HG02678 (cell line): ENCODE measurements at regions not wholly inside any gene's neighbourhood (a gene's known extent, or its start where the extent isn't known, plus 50 kb on each side); places are given as distances from the start of the nearest gene placed in this dataset.
A peak's percentile ranks its signal among the peaks of the same experiment; 100 is the strongest.
"Not testable (repeated sequence)": the region's sequence is repeated elsewhere in the genome, so short reads cannot be mapped to it uniquely, and the experiment has no call there.

ENCODE experiments used
- ATAC-seq: cut with Tn5 transposase; IDR thresholded peaks from one replicate; pipeline ENCODE4 v1.9.1; 2021; ENCODE audit warnings: mild to moderate bottlenecking, moderate library complexity; ENCODE audit not compliant: unreplicated experiment

DNA sequence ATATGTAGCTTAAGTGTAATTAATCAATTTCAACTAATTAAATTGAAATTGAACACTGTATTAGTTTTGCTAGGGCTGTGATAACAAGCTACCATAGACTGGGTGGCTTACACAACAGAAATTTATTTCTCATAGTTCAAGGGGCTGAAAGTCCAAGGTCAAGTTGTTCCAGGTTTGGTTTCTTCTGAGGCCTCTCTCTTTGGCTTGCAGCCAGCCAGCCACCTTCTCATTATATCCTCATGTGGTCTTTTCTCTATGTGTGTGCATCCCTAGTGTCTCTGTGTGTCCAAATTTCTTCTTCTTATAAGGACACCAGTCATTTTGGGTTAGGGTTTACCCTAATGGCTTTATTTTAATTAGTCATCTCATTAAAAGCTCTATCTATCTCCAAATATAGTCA lies 611.7 kb downstream of the UTRN start:
- no peak for ATAC-seq

- ATAC-seq = no peak
Measured at GRCh38 chr6:144897441-144897921, 612.3 kb downstream of the UTRN start.

GRCh38 chr6:144898052-144898689 lies 613.0 kb downstream of the UTRN start:
- no peak for ATAC-seq

GRCh38 chr6:144898741-144899140 lies 613.6 kb downstream of the UTRN start:
- ATAC-seq = no peak

GRCh38 chr6:144899161-144899560 lies 614.0 kb downstream of the UTRN start:
- ATAC-seq = no peak

DNA sequence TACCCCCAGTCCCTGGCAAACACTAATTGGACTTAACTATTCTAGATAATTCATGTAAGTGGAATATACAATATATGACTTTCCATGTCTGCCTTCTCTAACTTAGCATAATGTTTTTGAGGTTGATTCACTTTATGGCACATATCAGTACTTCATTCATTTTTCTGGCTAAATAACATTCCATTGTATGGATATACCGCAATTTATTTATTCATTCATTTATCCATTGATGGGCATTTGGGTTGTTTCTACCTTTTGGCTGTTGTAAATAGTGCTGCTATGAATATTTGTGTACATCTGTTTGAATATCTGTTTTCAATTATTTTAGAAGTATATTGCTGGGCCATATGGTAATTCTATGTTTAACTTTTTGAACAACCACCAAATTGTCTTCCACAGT lies 616.3 kb downstream of the UTRN start:
- no peak for ATAC-seq

GRCh38 chr6:144908004-144908403 lies 622.9 kb downstream of the UTRN start:
- ATAC-seq = no peak

GRCh38 chr6:144909753-144910285 lies 624.7 kb downstream of the UTRN start:
- ATAC-seq = no peak

GRCh38 chr6:144911322-144911721 lies 626.2 kb downstream of the UTRN start:
- no peak for ATAC-seq

- no peak for ATAC-seq
Measured at GRCh38 chr6:144912474-144912873, 627.3 kb downstream of the UTRN start.

- ATAC-seq = no peak
Measured at GRCh38 chr6:144918073-144918472, 632.9 kb downstream of the UTRN start.

DNA sequence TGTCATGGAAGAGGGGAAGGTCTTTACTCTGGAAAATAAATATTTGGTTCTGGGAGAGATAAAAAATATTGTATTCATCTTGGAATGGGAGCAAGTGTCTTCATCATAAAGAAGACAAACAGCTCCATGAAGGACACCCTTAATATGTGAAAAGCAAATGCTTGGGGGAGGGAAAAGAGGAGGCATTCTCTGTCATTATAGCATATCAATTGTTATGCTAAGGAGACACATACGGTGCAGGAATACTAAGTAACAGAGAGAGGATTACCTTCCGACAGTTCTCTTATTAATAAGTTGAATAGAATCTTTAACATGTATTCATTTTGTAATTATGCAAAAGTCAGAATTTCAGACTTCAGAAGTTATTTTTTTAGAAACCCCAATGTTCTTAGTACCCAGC lies 634.4 kb downstream of the UTRN start:
- ATAC-seq = no peak

DNA sequence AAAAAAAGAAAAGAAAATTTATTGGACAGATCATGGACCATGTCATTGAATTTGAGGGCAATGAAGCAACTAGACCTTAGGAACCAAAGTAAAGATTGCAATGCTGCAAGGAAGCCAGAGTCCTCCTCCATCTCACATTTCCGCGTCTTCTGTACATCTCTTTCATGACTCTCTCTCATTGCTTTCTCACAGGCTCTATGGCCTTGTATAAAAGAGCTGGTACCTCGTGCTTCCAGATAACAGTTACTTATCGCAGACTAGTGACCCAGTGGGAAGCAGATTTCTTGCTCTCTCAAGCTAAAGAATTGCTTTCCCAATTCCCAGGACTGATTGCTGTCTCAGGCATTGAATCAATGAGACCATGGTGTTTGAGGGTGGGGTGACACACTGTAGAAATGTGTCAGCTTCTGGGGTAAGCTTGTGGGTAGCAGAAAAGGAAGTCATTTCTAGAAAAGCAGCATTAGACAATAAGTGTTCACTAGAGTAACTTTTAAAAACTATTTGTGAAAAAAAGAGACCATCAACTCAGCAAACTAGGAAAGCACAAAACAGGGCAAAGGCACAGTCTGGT lies 635.3 kb downstream of the UTRN start:
- ATAC-seq = no peak

DNA sequence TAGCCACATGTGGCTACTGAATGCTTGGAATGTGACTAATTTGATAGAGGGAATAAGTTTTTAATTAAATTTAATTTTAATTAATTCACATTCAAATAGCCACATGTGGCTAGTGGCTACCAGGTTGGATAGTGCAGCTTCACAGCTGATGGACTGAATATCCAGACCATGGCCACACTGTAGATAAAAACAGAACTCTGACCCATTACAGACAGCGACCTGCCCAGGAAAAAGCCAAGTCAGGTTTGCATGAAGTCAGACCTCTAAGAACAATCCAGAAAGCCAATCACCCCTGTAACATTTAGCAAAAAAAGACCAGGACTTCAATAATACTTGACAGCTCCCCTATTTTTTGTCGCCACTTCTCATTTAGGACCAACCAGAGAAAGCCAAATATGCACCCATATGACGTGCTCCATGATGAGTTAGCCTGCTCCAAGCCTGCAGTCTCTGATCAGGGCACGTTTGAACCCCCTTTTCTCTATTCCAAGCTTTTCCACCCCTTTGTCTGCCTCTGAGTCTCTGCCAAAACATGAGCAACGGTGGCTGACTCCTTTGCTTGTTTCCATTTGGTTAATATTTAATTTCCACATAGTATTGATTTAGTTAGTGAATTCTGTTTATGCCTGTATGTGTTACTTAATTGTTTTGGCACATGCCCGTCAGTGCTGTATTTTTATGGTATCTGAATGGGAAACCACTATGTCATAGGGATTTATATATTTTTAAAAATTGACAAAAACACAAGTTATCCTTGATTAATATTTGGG lies 636.3 kb downstream of the UTRN start:
- ATAC-seq = no peak

DNA sequence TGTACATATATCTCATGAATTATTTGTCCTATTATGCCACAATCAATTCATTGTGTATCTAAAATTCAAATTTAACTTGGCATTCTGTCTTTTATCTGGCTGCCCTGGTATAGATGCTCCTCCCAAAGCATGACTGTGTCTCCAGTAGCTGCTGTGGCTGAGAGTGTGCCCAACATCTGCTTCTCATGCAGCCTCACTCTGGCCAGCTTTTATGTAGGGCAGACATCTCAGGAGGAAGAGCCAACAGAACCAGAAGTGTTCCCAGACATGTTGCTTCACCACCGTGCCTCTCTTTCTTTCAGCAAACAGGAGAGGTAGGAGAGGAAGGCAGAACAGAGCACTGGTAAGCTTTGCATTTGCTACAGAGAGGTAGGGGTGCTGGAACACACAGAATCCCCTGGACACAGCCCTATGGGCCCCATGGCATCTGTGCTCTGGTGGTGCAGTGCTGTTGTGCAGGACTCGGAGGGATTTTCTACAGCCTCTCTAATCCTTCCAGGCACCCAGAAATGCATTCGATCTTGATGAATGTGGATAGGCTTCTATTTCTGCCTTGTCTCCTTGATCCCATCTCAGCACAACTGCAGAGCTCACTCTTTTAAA lies 637.1 kb downstream of the UTRN start:
- ATAC-seq = no peak

DNA sequence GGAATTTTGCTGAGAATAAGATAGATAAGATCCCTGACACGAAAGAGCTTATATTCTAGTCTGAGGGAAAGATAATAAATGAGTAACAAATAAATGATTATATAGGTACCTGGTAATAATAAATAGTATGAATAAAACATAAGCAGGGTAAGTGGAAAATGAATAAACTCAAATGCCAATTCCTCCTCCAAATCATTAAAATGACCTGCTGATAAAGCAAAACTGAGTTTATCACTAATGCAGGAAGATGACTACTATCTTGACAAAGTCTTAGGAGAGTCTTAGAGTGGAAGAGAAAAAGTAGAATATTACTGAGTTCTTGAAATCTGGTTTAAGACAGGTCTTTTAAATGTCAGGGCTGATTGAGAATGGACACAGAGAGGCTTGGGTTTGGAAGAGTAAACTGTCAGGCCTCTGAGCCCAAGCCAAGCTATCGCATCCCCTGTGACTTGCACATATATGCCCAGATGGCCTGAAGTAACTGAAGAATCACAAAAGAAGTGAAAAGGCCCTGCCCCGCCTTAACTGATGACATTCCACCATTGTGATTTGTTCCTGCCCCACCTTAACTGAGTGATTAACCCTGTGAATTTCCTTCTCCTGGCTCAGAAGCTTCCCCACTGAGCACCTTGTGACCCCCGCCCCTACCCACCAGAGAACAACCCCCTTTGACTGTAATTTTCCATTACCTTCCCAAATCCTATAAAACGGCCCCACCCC lies 637.8 kb downstream of the UTRN start:
- ATAC-seq = not testable (repeated sequence)

DNA sequence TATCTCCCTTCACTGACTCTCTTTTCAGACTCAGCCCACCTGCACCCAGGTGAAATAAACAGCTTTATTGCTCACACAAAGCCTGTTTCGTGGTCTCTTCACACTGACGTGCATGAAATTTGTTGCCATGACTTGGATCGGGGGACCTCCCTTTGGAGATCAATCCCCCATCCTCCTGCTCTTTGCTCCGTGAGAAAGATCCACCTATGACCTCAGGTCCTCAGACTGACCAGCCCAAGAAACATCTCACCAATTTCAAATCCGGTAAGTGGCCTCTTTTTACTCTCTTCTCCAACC lies 638.3 kb downstream of the UTRN start:
- not testable (repeated sequence) for ATAC-seq

DNA sequence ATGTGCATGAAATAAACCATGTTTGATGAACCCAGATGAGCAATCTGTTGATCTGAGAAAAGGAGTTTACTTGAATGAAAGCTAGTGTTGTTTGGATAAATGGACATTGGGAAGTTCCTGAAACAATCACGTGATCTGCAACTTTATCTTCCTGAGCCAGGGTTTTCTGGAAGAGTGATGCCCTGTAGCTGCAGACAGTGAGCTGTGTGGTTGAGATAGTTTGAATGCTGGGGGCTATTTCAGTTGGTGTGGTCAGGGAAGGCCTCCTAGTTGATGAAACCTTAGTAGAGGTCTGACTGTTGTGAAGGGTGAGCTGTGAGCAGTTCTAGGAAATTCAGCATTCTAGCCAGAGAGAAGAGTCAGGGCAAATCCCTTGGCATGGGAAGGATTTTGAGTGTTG lies 643.7 kb downstream of the UTRN start:
- no peak for ATAC-seq

- no peak for ATAC-seq
Measured at GRCh38 chr6:144929262-144929661, 644.1 kb downstream of the UTRN start.

GRCh38 chr6:144931172-144932035 lies 646.3 kb downstream of the UTRN start:
- ATAC-seq = peak; percentile 86
